ACC112 (cell line): ENCODE measurements at regions not wholly inside any gene's neighbourhood (a gene's known extent, or its start where the extent isn't known, plus 50 kb on each side); places are given as distances from the start of the nearest gene placed in this dataset.
"Not testable (repeated sequence)": the region's sequence is repeated elsewhere in the genome, so short reads cannot be mapped to it uniquely, and the experiment has no call there.

Experiments used
- H2AFZ ChIP-seq: fragments of 200-600 bp; sonication (generic); one replicate; pipeline ENCODE4 v1.6.0; 2017; ENCODE audit warnings: antibody characterized with exemption, low read length; ENCODE audit not compliant: unreplicated experiment
- H3K27ac ChIP-seq: fragments of 200-600 bp; sonication (generic); 2 replicates; pipeline ENCODE4 v1.5.1; 2014; ENCODE audit warnings: low read depth, mild to moderate bottlenecking, antibody characterized with exemption, low read length, moderate library complexity
- H3K27me3 ChIP-seq: fragments of 200-600 bp; sonication (generic); 2 replicates; pipeline ENCODE4 v1.6.1; 2014; ENCODE audit warnings: mild to moderate bottlenecking, antibody characterized with exemption, low read length, moderate library complexity, mixed read lengths; ENCODE audit not compliant: insufficient read depth
- H3K36me3 ChIP-seq: fragments of 200-600 bp; sonication (generic); 2 replicates; pipeline ENCODE4 v1.6.1; 2016; ENCODE audit warnings: mild to moderate bottlenecking, antibody characterized with exemption, low read length, moderate library complexity, mixed read lengths; ENCODE audit not compliant: insufficient read depth
- H3K4me1 ChIP-seq: fragments of 200-600 bp; sonication (generic); one replicate; pipeline ENCODE4 v1.6.1; 2016; ENCODE audit warnings: low read length, mixed read lengths; ENCODE audit not compliant: insufficient read depth, unreplicated experiment, control insufficient read depth
- H3K4me3 ChIP-seq: fragments of 200-600 bp; sonication (generic); 2 replicates; pipeline ENCODE4 v1.5.1; 2014; ENCODE audit warnings: mild to moderate bottlenecking, low read depth, low read length
- H3K79me2 ChIP-seq: fragments of 200-600 bp; sonication (generic); one replicate; pipeline ENCODE4 v1.6.0; 2016; ENCODE audit warnings: low read length; ENCODE audit not compliant: control insufficient read depth, unreplicated experiment, insufficient read depth

DNA sequence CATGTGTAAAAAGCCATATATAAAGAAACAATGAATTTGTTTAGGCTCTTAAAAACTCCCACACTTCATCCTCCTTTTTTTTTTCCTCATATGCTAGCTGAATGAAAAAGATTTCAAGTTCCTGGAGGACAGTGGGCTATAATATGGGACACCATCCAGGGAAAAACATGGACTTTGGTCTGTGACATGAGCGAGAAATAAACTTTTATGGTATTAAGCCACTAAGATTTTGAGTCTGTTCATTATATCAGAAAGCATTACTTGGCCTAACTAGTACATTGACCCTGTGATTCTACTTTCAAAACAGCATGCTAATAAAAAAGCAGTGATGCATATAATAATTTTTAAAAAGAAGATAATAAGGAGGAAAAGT is 392.3 kb upstream of the CAMK1G start:
- H3K4me3 ChIP-seq = no peak overlapping the region
- no peak overlapping the region for H3K27ac ChIP-seq
- no peaks in the 10 kb centered on the region for H3K79me2 ChIP-seq
- no peak overlapping the region for H2AFZ ChIP-seq
- H3K36me3 ChIP-seq = no peaks in the 10 kb centered on the region
- no peaks in the 10 kb centered on the region for H3K4me1 ChIP-seq
- H3K27me3 ChIP-seq = 0 out of 2 replicates have a peak, but pooled peaks cover 3% of the 10 kb centered on the region

DNA sequence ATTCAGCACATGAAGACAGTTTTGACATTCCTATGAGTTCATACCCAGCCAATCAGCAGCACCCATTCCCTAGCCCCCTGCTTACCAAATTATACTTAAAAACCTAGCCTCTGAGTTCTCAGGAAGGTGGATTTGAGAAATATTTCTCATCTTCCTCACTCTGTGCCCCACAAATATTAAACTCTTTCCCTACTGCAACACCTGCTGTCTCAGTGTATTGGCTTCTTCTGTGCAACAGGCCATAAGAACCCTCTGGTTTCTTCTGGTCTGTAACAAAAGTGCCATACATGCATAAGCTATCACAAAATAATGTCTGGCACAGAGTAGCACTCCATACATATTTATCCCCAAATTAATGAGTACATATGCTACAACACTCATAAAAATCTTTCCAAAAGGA is 387.4 kb upstream of the CAMK1G start:
- H3K4me1 ChIP-seq = no peaks in the 10 kb centered on the region
- no peak overlapping the region for H3K27ac ChIP-seq
- no peak overlapping the region for H3K4me3 ChIP-seq
- no peak overlapping the region for H2AFZ ChIP-seq
- H3K79me2 ChIP-seq = no peaks in the 10 kb centered on the region
- peaks cover 16% of the 10 kb centered on the region for H3K27me3 ChIP-seq
- H3K36me3 ChIP-seq = no peaks in the 10 kb centered on the region

DNA sequence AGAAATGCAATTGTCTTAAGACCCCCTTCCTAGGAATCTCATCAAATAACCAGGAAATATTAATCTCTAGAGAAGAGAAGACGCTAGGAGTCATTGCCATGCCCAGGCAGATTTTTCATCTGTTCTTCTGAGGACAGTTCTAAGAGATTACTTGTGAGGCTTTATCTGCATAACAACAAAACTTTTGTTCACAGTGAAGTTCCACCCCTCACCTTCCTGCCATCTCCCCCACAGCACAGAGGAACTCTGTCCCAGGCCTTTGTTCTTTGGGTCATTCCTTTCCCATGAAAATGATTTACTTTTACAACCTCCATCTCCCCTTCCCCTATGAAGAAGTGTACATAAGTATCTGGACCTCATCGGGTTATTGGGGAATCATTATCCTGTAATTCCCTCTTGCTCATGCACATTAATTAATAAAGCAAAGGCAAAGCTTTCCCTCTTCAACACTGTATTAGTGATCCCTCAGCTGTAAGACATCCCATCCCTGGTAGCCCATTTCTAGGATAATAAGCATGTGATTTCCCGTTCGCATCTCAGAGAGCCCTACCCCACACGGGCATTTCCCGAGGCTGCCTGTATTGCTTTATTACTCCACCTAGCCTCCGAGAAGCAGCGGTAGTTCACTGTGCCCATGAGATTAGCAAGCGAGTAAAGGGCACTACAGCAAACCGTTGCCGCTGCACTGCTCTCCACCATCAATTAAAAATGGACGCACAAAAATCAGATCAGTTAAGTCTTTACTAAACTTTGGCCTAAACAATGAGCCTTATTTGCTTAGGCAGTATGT is 384.4 kb upstream of the CAMK1G start:
- Histone ChIP-seq H3K4me3 (no peak overlapping the region), H3K4me1 (no peaks in the 10 kb centered on the region), H3K79me2 (no peaks in the 10 kb centered on the region), H3K27ac (no peak overlapping the region), H3K36me3 (no peaks in the 10 kb centered on the region), H3K27me3 (peaks cover 26% of the 10 kb centered on the region), H2AFZ (no peak overlapping the region)

GRCh38 chr1:209199822-209200221 is 383.7 kb upstream of the CAMK1G start:
- peaks cover 32% of the 10 kb centered on the region for H3K27me3 ChIP-seq
- no peak overlapping the region for H2AFZ ChIP-seq
- no peak overlapping the region for H3K4me3 ChIP-seq
- H3K27ac ChIP-seq = no peak overlapping the region
- no peaks in the 10 kb centered on the region for H3K4me1 ChIP-seq
- H3K79me2 ChIP-seq = no peaks in the 10 kb centered on the region
- no peaks in the 10 kb centered on the region for H3K36me3 ChIP-seq

GRCh38 chr1:209202321-209202720 is 381.2 kb upstream of the CAMK1G start:
- not testable (repeated sequence) for H3K4me3 ChIP-seq, H3K36me3 ChIP-seq

GRCh38 chr1:209202830-209203532 is 380.5 kb upstream of the CAMK1G start:
- Histone ChIP-seq H3K79me2 (no peaks in the 10 kb centered on the region), H3K27ac (no peak overlapping the region), H3K4me3 (no peak overlapping the region), H2AFZ (no peak overlapping the region), H3K27me3 (peaks cover 58% of the 10 kb centered on the region), H3K36me3 (no peaks in the 10 kb centered on the region), H3K4me1 (peaks cover 3% of the 10 kb centered on the region)

More at GRCh38 chr1:209202321-209202720, 381.2 kb upstream of the CAMK1G start:
- not testable (repeated sequence) for H3K79me2 ChIP-seq, H2AFZ ChIP-seq, H3K27ac ChIP-seq, H3K4me1 ChIP-seq
- peaks cover 52% of the 10 kb centered on the region for H3K27me3 ChIP-seq

- H3K36me3 ChIP-seq = no peaks in the 10 kb centered on the region
- H3K4me1 ChIP-seq = peaks cover 4% of the 10 kb centered on the region
- H3K27ac ChIP-seq = no peak overlapping the region
- H3K27me3 ChIP-seq = peaks cover 60% of the 10 kb centered on the region
- H3K4me3 ChIP-seq = no peak overlapping the region
- no peak overlapping the region for H2AFZ ChIP-seq
- H3K79me2 ChIP-seq = no peaks in the 10 kb centered on the region
Measured at GRCh38 chr1:209203533-209203895, 380.0 kb upstream of the CAMK1G start.

- peaks cover 4% of the 10 kb centered on the region for H3K4me1 ChIP-seq
- H3K4me3 ChIP-seq = no peak overlapping the region
- H3K36me3 ChIP-seq = no peaks in the 10 kb centered on the region
- peaks cover 65% of the 10 kb centered on the region for H3K27me3 ChIP-seq
- H2AFZ ChIP-seq = no peak overlapping the region
- no peaks in the 10 kb centered on the region for H3K79me2 ChIP-seq
- no peak overlapping the region for H3K27ac ChIP-seq
Measured at GRCh38 chr1:209205039-209205438, 378.5 kb upstream of the CAMK1G start.

- Histone ChIP-seq H3K4me1 (peaks cover 4% of the 10 kb centered on the region), H3K79me2 (no peaks in the 10 kb centered on the region), H3K36me3 (no peaks in the 10 kb centered on the region), H3K4me3 (peak overlapping the region; percentile 14; the same call in 1 of the 2 replicates), H3K27ac (no peak overlapping the region), H2AFZ (peak overlapping the region; percentile 57), H3K27me3 (peaks cover 86% of the 10 kb centered on the region)
Measured at GRCh38 chr1:209207126-209207700, 376.3 kb upstream of the CAMK1G start.

GRCh38 chr1:209207701-209208286 is 375.7 kb upstream of the CAMK1G start:
- no peaks in the 10 kb centered on the region for H3K36me3 ChIP-seq
- H3K4me1 ChIP-seq = peaks cover 4% of the 10 kb centered on the region
- no peaks in the 10 kb centered on the region for H3K79me2 ChIP-seq
- no peak overlapping the region for H3K27ac ChIP-seq
- peaks cover 92% of the 10 kb centered on the region for H3K27me3 ChIP-seq
- peak overlapping the region; percentile 70 for H3K4me3 ChIP-seq
- peak overlapping the region; percentile 57 for H2AFZ ChIP-seq
